ENCODE measurements at regions not wholly inside any gene's neighbourhood (a gene's known extent, or its start where the extent isn't known, plus 50 kb on each side); places are given as distances from the start of the nearest gene placed in this dataset.

DNA sequence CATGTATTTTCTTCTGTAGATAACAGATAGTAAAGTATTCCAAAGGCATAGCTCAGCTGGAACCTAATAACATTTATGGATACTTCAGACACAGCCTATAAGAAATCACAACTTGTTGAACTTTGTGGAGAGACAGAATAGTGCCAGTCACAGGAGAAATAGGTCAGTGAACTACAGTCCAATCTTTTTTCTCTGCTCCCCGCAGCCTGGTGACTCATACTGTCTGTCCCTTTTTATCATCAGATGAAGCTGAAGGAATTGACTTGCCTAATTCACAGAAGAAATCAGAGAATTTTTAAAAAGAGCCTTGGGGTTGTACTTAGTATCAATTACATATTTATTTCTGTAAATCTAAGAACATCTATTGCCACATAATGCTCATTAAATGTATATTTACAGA lies 222.3 kb downstream of the ALG10 start:
- Histone ChIP-seq H2BK5ac (ENCODE audit: insufficient read length, low read length) (no peak overlapping the region), H3K56ac (ENCODE audit: insufficient read length, low read depth, low read length) (no peak overlapping the region), H3K79me1 (ENCODE audit: insufficient read depth, low read depth, low read length, poor library complexity, severe bottlenecking) (no peaks in the 10 kb centered on the region), H3K27ac (ENCODE audit: insufficient read length, low read depth, low read length) (no peak overlapping the region), H2BK120ac (ENCODE audit: low read depth, low read length, poor library complexity, severe bottlenecking) (no peak overlapping the region), H2BK12ac (ENCODE audit: insufficient read length, low read depth, low read length) (no peak overlapping the region), H2BK15ac (ENCODE audit: low read depth, low read length) (no peak overlapping the region), H3K9me3 (ENCODE audit: control insufficient read depth, low read depth, low read length) (peaks cover 39% of the 10 kb centered on the region), H3T11ph (ENCODE audit: low read length) (no peak overlapping the region), H3K14ac (ENCODE audit: insufficient read depth, low read length) (no peak overlapping the region), H3K18ac (ENCODE audit: insufficient read length, low read depth, low read length) (no peak overlapping the region), H3K4me1 (ENCODE audit: insufficient read depth, low read length) (no peaks in the 10 kb centered on the region), H4K8ac (replicated peaks; ENCODE audit: insufficient read length, low read depth, low read length) (no peak overlapping the region), H4K91ac (ENCODE audit: insufficient read length, low read depth, low read length) (no peak overlapping the region), H3K23ac (ENCODE audit: insufficient read length, low read depth, low read length) (no peak overlapping the region), H4K20me1 (ENCODE audit: control insufficient read depth, insufficient read depth, insufficient read length) (no peaks in the 10 kb centered on the region), H2AK5ac (ENCODE audit: insufficient read length, low read length) (no peak overlapping the region), H3K79me2 (ENCODE audit: insufficient read depth, low read length) (no peaks in the 10 kb centered on the region), H3K23me2 (ENCODE audit: insufficient read length, low read depth, low read length, poor library complexity, severe bottlenecking) (no peaks in the 10 kb centered on the region), H3K4ac (ENCODE audit: low read depth, low read length) (no peak overlapping the region), H3K4me2 (ENCODE audit: insufficient read depth, insufficient read length, low read length) (no peak overlapping the region), H2AFZ (ENCODE audit: low read length) (no peak overlapping the region), H3K9ac (ENCODE audit: extremely low read depth, insufficient read length, low read length) (no peak overlapping the region), H2BK20ac (ENCODE audit: low read depth, low read length, poor library complexity, severe bottlenecking) (no peak overlapping the region), H4K5ac (ENCODE audit: insufficient read length, low read depth, low read length) (no peak overlapping the region), H3K27me3 (ENCODE audit: insufficient read depth, low read length) (no peaks in the 10 kb centered on the region)
- Mint-ChIP-seq H3K9me3 (peaks cover 61 to 94% of the 10 kb centered on the region in 2 experiments), H3K36me3 (ENCODE audit: insufficient read depth in 1 of 3, low read depth in 3 of 3) (peaks cover 19 to 29% (median 25%) of the 10 kb centered on the region in 3 experiments; a peak in 6 of 7 replicates), H3K4me1 (no peaks in the 10 kb centered on the region), H3K4me3 (no peak overlapping the region), H3K27me3 (ENCODE audit: low read depth) (peaks cover 2% of the 10 kb centered on the region; the same call in 1 of the 2 replicates), H3K27ac (no peak overlapping the region)
- no CpG with 5 or more reads among the region's 1 CpG for WGBS (ENCODE audit: extremely low coverage, insufficient read length, low lambda C conversion rate)
- TF ChIP-seq, protein P1, sequence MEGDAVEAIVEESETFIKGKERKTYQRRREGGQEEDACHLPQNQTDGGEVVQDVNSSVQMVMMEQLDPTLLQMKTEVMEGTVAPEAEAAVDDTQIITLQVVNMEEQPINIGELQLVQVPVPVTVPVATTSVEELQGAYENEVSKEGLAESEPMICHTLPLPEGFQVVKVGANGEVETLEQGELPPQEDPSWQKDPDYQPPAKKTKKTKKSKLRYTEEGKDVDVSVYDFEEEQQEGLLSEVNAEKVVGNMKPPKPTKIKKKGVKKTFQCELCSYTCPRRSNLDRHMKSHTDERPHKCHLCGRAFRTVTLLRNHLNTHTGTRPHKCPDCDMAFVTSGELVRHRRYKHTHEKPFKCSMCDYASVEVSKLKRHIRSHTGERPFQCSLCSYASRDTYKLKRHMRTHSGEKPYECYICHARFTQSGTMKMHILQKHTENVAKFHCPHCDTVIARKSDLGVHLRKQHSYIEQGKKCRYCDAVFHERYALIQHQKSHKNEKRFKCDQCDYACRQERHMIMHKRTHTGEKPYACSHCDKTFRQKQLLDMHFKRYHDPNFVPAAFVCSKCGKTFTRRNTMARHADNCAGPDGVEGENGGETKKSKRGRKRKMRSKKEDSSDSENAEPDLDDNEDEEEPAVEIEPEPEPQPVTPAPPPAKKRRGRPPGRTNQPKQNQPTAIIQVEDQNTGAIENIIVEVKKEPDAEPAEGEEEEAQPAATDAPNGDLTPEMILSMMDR (conservative IDR thresholded peaks at IDR 0.05) = no peak
- no peak for DNase-seq

All from H9 (cell line).